Body of pancreas (tissue), 4 donors: ENCODE measurements at regions not wholly inside any gene's neighbourhood (a gene's known extent, or its start where the extent isn't known, plus 50 kb on each side); places are given as distances from the start of the nearest gene placed in this dataset.
"Not testable (repeated sequence)": the region's sequence is repeated elsewhere in the genome, so short reads cannot be mapped to it uniquely, and the experiment has no call there.

Experiments
- POLR2A ChIP-seq, 3 donors: fragments of 450-650 bp; IDR thresholded peaks; one replicate each; pipeline ENCODE4 v1.6.1; 2016; ENCODE audit warnings: antibody characterized with exemption in 3 of 3, mild to moderate bottlenecking in 2 of 3
- TF ChIP-seq, protein P1 (sequence below), 7 experiments: fragments of 450-650 bp in 4 of 7; fragments of 200-600 bp in 3 of 7; sonication (generic) in 3 of 7; IDR thresholded peaks; one replicate each; pipeline ENCODE4 v1.5.1; 2016 to 2019; ENCODE audit warnings: antibody characterized with exemption in 7 of 7

DNA sequence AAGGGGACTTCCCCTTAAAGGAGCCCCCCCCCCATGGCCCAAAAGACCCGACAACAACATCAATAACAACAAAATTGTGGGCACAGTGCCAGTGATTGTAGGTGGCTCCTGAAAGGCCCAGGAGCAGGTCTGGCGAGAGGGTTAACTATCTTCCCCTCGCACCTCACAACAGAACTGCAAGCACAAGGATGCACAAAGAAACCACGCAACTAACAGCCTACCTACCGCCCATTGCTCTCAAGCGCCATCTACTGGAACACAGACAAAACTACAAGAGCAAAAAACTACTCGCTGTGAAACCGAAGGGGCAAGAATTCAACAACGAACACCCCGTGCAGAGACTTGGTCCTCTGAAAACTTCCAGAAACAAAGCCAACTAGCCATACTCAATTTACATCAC lies 205.6 kb downstream of the SPIN4 start:
- TF ChIP-seq, protein P1, sequence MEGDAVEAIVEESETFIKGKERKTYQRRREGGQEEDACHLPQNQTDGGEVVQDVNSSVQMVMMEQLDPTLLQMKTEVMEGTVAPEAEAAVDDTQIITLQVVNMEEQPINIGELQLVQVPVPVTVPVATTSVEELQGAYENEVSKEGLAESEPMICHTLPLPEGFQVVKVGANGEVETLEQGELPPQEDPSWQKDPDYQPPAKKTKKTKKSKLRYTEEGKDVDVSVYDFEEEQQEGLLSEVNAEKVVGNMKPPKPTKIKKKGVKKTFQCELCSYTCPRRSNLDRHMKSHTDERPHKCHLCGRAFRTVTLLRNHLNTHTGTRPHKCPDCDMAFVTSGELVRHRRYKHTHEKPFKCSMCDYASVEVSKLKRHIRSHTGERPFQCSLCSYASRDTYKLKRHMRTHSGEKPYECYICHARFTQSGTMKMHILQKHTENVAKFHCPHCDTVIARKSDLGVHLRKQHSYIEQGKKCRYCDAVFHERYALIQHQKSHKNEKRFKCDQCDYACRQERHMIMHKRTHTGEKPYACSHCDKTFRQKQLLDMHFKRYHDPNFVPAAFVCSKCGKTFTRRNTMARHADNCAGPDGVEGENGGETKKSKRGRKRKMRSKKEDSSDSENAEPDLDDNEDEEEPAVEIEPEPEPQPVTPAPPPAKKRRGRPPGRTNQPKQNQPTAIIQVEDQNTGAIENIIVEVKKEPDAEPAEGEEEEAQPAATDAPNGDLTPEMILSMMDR (IDR thresholded peaks at IDR 0.05): not testable (repeated sequence)
- TF ChIP-seq POLR2A (IDR thresholded peaks at IDR 0.05): not testable (repeated sequence)
